ENCODE measurements at regions not wholly inside any gene's neighbourhood (a gene's known extent, or its start where the extent isn't known, plus 50 kb on each side); places are given as distances from the start of the nearest gene placed in this dataset.

DNA sequence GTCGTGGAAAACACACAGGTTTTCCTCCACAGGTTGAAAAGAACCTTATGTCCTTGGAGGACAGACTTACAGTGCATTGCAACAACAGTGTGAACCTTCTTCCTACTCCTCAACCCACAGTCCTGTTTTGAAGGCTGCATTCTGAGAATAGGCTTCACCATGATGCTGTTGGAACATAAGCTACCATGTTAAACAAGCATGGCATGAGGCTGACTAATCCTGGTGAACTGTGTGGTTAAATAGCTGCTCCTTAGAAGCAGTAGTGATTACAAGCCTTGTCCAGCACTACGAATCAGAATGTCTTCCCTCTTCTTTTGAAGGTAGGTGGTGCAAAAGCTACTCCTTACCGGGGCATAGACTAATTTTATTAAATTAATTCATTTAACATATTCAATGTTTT, 368.5 kb upstream of the EPHA7 start:
- POLR2A ChIA-PET (ENCODE audit: unreplicated experiment), result no interaction called here
- H3K4me2 ChIP-seq, result no peak overlapping the region
- no peaks in the 10 kb centered on the region for H3K79me2 ChIP-seq (ENCODE audit: low read depth)
- no peak for TF ChIP-seq EZH2 (IDR thresholded peaks at IDR 0.05; ENCODE audit: low read depth)
- TF ChIP-seq, protein P1, sequence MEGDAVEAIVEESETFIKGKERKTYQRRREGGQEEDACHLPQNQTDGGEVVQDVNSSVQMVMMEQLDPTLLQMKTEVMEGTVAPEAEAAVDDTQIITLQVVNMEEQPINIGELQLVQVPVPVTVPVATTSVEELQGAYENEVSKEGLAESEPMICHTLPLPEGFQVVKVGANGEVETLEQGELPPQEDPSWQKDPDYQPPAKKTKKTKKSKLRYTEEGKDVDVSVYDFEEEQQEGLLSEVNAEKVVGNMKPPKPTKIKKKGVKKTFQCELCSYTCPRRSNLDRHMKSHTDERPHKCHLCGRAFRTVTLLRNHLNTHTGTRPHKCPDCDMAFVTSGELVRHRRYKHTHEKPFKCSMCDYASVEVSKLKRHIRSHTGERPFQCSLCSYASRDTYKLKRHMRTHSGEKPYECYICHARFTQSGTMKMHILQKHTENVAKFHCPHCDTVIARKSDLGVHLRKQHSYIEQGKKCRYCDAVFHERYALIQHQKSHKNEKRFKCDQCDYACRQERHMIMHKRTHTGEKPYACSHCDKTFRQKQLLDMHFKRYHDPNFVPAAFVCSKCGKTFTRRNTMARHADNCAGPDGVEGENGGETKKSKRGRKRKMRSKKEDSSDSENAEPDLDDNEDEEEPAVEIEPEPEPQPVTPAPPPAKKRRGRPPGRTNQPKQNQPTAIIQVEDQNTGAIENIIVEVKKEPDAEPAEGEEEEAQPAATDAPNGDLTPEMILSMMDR (conservative IDR thresholded peaks at IDR 0.05), result no peak
- H4K20me1 ChIP-seq (ENCODE audit: insufficient read depth), result no peaks in the 10 kb centered on the region
- H2AFZ ChIP-seq, result no peak overlapping the region
- H3K9me2 ChIP-seq (ENCODE audit: insufficient read depth), result no peaks in the 10 kb centered on the region
- no peak overlapping the region for H3K4me3 ChIP-seq
- BruUV-seq (replicated peaks), result no TSS peak
- no peak for DNase-seq
- H3K4me1 ChIP-seq (replicated peaks; ENCODE audit: insufficient read depth), result no peaks in the 10 kb centered on the region
- intact Hi-C loops (cut with micrococcal nuclease; ENCODE audit: unreplicated experiment), result no loop called here
- no peaks in the 10 kb centered on the region for H3K9me3 ChIP-seq (ENCODE audit: insufficient read depth, low read depth)
- H3K27me3 ChIP-seq (ENCODE audit: insufficient read depth, low read depth), result no peaks in the 10 kb centered on the region
- H3K36me3 ChIP-seq (ENCODE audit: low read depth), result no peaks in the 10 kb centered on the region
- no peak overlapping the region for H3K27ac ChIP-seq
- CTCF ChIA-PET, result no interaction called here
- H3F3A ChIP-seq (ENCODE audit: insufficient read depth, low read depth), result no peaks in the 10 kb centered on the region

DNA sequence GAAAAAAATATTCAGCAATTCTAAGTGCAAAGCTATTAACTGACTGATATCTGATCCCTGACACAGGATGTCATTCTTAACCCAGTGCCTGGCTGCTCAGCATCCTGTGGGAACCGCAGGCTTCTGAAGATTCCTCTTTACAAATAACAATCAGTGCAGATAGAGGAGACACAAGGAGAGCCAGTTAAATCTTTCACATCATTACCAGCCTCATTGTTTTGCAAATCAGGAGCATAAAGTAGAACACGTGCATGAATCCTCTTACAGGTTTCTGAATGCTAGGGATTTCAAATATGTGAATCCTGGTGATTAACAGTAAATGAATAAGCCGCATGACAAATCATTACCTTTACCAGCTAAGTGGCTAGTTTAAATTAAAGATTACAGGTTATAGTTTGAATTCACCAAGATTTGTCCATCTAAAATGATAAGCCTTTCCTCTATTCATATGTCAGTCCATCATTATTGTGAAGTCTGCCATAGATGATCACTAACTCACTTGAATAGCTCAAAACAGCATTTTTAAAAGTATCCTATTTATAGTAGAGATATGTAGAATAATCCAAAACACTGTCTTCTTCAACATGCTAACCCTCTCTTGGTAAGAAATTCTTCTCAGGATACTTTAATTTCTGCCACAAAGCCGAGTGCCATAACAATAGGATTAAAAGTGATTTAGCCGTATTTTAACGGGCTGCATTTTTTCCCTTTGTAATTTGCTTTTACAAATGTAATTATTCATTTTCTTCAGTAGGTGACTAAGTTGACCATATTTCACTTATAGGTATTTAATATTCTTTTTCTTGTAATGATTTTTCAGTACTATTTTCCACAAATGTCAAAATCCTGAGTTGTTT, 367.3 kb upstream of the EPHA7 start:
- H3K27me3 ChIP-seq (ENCODE audit: insufficient read depth, low read depth), result no peaks in the 10 kb centered on the region
- H3K79me2 ChIP-seq (ENCODE audit: low read depth), result no peaks in the 10 kb centered on the region
- H4K20me1 ChIP-seq (ENCODE audit: insufficient read depth), result no peaks in the 10 kb centered on the region
- no TSS peak for BruUV-seq (replicated peaks)
- no peaks in the 10 kb centered on the region for H3K4me1 ChIP-seq (replicated peaks; ENCODE audit: insufficient read depth)
- H2AFZ ChIP-seq, result no peak overlapping the region
- H3K27ac ChIP-seq, result no peak overlapping the region
- DNase-seq, result no peak
- H3K4me2 ChIP-seq, result no peak overlapping the region
- H3K36me3 ChIP-seq (ENCODE audit: low read depth), result no peaks in the 10 kb centered on the region
- no peaks in the 10 kb centered on the region for H3K9me3 ChIP-seq (ENCODE audit: insufficient read depth, low read depth)
- H3K9me2 ChIP-seq (ENCODE audit: insufficient read depth), result no peaks in the 10 kb centered on the region
- intact Hi-C loops (cut with micrococcal nuclease; ENCODE audit: unreplicated experiment), result no loop called here
- TF ChIP-seq, protein P1 (conservative IDR thresholded peaks at IDR 0.05), result no peak
- no peak for TF ChIP-seq EZH2 (IDR thresholded peaks at IDR 0.05; ENCODE audit: low read depth)
- no peaks in the 10 kb centered on the region for H3F3A ChIP-seq (ENCODE audit: insufficient read depth, low read depth)
- no peak overlapping the region for H3K4me3 ChIP-seq
- ChIA-PET CTCF (no interaction called here), POLR2A (ENCODE audit: unreplicated experiment) (no interaction called here)

DNA sequence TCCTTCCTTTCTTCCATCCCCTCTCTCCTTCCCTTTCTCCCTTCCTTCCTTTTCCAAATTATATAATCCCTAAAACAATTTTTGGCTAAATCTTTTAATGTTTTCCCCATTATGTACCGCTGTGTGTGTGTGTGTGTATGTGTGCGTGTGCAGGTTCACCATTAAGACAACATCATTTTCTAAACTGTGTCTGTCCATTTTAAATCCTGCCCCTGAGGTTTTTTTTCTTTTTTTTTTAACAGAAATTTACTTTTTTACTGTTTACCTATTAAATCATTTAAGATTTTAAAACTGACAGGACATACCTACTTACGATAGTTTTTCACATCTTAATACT, 366.3 kb upstream of the EPHA7 start:
- H3K9me3 ChIP-seq (ENCODE audit: insufficient read depth, low read depth), result no peaks in the 10 kb centered on the region
- no peaks in the 10 kb centered on the region for H3K79me2 ChIP-seq (ENCODE audit: low read depth)
- no peak overlapping the region for H2AFZ ChIP-seq
- no peaks in the 10 kb centered on the region for H3F3A ChIP-seq (ENCODE audit: insufficient read depth, low read depth)
- POLR2A ChIA-PET (ENCODE audit: unreplicated experiment), result no interaction called here
- no peaks in the 10 kb centered on the region for H3K4me1 ChIP-seq (replicated peaks; ENCODE audit: insufficient read depth)
- no peak for DNase-seq
- intact Hi-C loops (cut with micrococcal nuclease; ENCODE audit: unreplicated experiment), result no loop called here
- no TSS peak for BruUV-seq (replicated peaks)
- H3K36me3 ChIP-seq (ENCODE audit: low read depth), result no peaks in the 10 kb centered on the region
- H3K4me3 ChIP-seq, result no peak overlapping the region
- CTCF ChIA-PET, result no interaction called here
- no peak overlapping the region for H3K27ac ChIP-seq
- no peaks in the 10 kb centered on the region for H3K27me3 ChIP-seq (ENCODE audit: insufficient read depth, low read depth)
- no peak for TF ChIP-seq EZH2 (IDR thresholded peaks at IDR 0.05; ENCODE audit: low read depth)
- TF ChIP-seq, protein P1 (conservative IDR thresholded peaks at IDR 0.05), result no peak
- H4K20me1 ChIP-seq (ENCODE audit: insufficient read depth), result no peaks in the 10 kb centered on the region
- H3K9me2 ChIP-seq (ENCODE audit: insufficient read depth), result no peaks in the 10 kb centered on the region
- no peak overlapping the region for H3K4me2 ChIP-seq
